Suppressor macrophage treated with lipopolysaccharide for 4 hours (primary cell): ENCODE measurements at regions not wholly inside any gene's neighbourhood (a gene's known extent, or its start where the extent isn't known, plus 50 kb on each side); places are given as distances from the start of the nearest gene placed in this dataset.
"Not testable (repeated sequence)": the region's sequence is repeated elsewhere in the genome, so short reads cannot be mapped to it uniquely, and the experiment has no call there.

Experiments used
- DNase-seq: peaks from one replicate; pipeline ENCODE4 v3.0.0-alpha.2; 2020

DNA sequence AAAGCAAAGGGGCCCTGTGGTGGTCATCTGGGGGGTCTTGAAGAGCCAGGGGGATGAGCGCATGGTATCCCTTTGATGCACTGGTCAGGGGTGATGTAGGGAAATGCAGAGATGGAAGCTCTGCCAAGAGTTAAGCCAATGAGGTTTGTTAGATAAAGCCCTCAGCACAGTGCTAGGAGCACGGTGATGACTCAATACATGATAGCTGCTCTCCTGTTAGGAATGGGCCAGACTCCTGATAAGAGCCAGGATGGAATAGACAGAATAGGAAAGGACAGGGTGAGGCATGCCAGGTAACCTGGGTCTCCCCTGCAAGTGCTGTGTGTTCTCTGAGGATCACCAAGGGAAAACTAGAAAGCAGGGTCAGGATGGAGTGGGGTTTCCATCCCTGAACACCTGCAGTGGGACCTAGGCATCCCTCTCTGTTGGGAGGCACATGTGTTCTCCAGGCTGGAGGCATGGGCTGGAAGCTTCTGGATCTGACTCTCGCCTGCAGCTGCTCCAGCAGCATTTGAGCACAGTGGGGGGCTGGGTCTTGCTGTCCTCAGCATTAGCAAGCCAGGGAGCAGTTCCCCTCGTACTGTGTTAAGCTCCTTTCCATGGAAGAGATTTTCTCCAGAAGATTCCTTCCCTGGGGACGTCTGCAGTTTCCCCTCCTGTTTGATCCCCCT is 71.8 kb upstream of the TIAM2 start:
- DNase-seq = no peak

- DNase-seq = no peak
These were observed 70.0 kb upstream of the TIAM2 start for GRCh38 chr6:154925130-154925529.

DNA sequence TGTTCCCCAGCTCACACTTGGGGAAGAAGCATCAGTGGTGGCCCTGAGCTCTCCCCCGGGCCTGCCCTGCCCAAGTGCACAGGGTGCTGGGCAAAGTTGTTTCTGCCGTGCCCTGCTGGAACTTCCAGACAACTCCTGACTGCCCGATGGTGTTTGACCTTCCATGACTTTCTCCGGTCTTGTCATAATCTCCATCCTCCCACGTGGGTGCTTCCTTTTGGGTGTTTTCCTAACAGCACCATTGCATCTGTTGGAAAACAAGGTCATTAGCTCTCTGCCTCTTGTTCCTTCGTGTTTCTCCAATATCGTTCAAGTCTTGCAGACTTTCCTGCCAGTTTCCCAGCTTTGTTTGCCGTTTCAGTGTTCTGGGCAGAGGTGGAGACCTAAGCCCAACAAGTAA is 68.7 kb upstream of the TIAM2 start:
- no peak for DNase-seq

- DNase-seq = peak; percentile 82
These were observed 66.7 kb upstream of the TIAM2 start for GRCh38 chr6:154928325-154928922.

GRCh38 chr6:154930451-154930851 is 64.7 kb upstream of the TIAM2 start:
- no peak for DNase-seq

- no peak for DNase-seq
These were observed 63.2 kb upstream of the TIAM2 start for GRCh38 chr6:154931711-154932424.

DNA sequence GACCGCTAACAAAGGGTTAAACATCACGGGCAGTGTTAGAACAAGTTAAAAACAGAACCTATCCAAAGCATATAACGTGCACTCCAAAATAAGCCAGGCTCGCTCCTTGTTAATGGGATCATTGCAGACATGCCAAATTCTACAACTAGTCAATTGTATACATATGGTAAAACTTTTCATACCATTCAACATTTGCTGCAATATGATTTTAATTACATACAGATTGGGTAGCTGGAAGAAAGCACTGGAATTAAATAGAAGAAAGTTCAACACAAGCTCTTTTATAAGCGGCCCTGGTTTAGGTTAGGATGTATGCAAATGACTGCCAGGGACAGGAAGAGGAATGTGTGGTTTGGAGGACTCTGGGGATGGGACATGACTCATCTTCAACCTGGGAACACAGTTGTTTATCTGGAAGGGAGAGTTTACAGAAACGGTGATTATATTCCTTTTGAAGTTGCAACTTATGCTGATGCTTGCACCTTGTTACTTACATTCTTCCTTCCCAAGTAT is 62.5 kb upstream of the TIAM2 start:
- no peak for DNase-seq

- no peak for DNase-seq
These were observed 61.8 kb upstream of the TIAM2 start for GRCh38 chr6:154933181-154933827.

DNA sequence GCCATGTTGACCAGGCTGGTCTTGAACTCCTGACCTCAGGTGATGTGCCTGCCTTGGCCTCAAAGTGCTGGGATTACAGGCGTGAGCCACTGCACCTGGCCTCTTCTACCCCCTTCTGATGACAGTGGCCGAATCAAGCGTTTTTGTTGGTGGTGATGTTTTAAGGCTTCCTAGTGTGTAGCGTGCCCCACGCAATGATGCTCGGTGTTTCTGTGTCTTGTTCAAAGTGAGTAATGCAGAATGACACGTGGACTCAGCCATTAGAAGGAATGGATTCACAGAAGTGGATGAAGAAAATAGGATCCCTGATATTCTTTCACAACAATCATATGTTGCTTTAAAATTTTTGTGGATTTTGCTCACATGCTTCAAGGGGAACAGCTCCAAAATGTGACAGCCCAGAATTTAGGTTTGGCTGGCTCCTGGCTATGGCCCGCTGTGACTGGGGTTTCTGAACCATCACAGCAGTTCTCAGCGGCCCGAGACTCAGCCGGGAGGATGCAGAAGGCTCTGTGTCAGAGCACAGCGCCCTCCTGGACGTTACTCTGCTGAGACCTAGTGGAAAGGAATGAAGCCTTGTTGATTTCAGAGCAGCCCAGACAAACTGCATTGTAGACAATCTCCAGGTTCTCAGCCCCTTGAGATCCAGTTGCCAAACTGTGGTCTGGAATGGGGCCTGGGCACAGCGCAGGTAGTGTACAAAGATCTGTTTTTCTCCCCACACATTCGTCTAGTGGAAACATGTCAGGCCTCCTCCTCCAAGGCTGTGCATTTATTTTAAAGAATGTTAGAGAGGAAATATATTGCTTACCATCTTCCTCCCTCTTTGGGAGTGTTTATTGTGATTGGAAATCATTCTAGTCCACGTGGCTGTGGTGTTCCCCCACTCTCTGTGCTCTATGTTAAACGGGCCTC is 57.6 kb upstream of the TIAM2 start:
- DNase-seq = no peak

DNA sequence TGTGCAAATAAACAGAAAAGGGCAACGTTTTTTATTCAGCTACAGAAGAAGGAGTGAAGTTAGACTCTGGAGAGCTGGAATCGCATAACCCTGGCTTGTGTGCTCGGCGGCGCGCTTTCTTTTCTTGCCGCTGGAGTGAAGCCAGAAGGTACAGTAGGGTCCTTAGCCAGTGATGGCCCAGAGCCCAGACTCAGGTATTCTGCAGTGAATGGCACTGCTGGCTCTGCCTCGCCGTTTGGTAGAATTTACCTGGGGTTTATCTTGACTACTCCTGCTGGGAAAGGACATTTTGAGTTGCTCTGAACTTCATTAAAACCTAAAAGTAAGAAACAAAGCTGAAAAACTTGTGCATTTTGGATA is 56.9 kb upstream of the TIAM2 start:
- DNase-seq = no peak

- DNase-seq = not testable (repeated sequence)
These were observed 56.3 kb upstream of the TIAM2 start for GRCh38 chr6:154938727-154939285.

DNA sequence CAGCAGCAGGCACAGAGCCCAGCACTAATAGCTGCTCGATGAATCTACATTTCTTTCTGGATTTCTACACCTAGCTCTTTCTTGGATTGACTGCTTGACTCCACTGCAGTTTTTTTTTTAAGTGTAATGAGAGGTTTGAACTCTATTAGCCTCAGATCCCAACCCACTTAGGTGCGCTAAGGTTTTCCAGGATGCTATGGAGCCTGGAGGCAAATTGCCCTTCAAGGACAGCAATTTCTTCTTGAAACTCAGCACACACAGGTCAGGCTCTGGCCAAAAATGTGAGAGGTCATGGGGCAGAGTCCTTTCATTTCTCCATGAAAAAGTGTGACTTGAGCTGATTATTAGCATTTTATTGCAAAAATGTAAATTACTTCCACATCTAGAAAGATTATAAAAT is 52.3 kb upstream of the TIAM2 start:
- DNase-seq = no peak

GRCh38 chr6:154945271-154945890 is 49.7 kb upstream of the TIAM2 start:
- DNase-seq = no peak
